Uterus (tissue), 3 donors: ENCODE measurements at regions not wholly inside any gene's neighbourhood (a gene's known extent, or its start where the extent isn't known, plus 50 kb on each side); places are given as distances from the start of the nearest gene placed in this dataset.
"Not testable (repeated sequence)": the region's sequence is repeated elsewhere in the genome, so short reads cannot be mapped to it uniquely, and the experiment has no call there.

ENCODE experiments used
- DNase-seq, 2 donors: peaks; one replicate each; pipeline ENCODE4 v3.0.0-alpha.2; 2019 to 2020
- H3K27ac ChIP-seq, 2 donors: fragments of 200-600 bp; sonication (generic); 1 replicate in 1 of 2; 2 replicates in 1 of 2; pipeline ENCODE4 v1.5.1; 2016 to 2018
- H3K27me3 ChIP-seq, 2 donors: fragments of 200-600 bp; sonication (generic); one replicate each; pipeline ENCODE4 v1.5.1; 2018 to 2019; ENCODE audit warnings: control low read depth in 1 of 2
- H3K36me3 ChIP-seq, 2 donors: fragments of 200-600 bp; sonication (generic); one replicate each; pipeline ENCODE4 v1.5.1; 2019; ENCODE audit warnings: control low read depth in 1 of 2
- H3K4me1 ChIP-seq, 2 donors: fragments of 200-600 bp; sonication (generic); one replicate each; pipeline ENCODE4 v1.5.1; 2018 to 2019; ENCODE audit warnings: control low read depth in 1 of 2
- H3K4me3 ChIP-seq, 2 donors: fragments of 200-600 bp; sonication (generic); 1 replicate in 1 of 2; 2 replicates in 1 of 2; pipeline ENCODE4 v1.5.1; 2018 to 2019; ENCODE audit warnings: mild to moderate bottlenecking in 1 of 2
- H3K9me3 ChIP-seq, 2 donors: fragments of 200-600 bp; sonication (generic); one replicate each; pipeline ENCODE4 v1.5.1; 2019; ENCODE audit warnings: control low read depth in 1 of 2
- POLR2A ChIP-seq, 2 donors: fragments of 450-650 bp; IDR thresholded peaks; one replicate each; pipeline ENCODE4 v1.6.1; 2016; ENCODE audit warnings: antibody characterized with exemption in 2 of 2, mild to moderate bottlenecking in 1 of 2, moderate library complexity in 1 of 2
- intact Hi-C: fragments of 100-400 bp; cut with DNase I; formaldehyde crosslinking; loops from one replicate; pipeline ENCODE4 v1.15.1; 2023; ENCODE audit warnings: low total_unique reads
- TF ChIP-seq, protein P1 (sequence below), 4 experiments: fragments of 200-600 bp in 2 of 4; fragments of 450-650 bp in 2 of 4; sonication (generic) in 2 of 4; IDR thresholded peaks; one replicate each; pipeline ENCODE4 v1.5.1; 2016 to 2019; ENCODE audit warnings: antibody characterized with exemption in 4 of 4, mild to moderate bottlenecking in 2 of 4, moderate library complexity in 1 of 4
- donor health status: DM: yes; HTN: yes; CAD: no.

DNA sequence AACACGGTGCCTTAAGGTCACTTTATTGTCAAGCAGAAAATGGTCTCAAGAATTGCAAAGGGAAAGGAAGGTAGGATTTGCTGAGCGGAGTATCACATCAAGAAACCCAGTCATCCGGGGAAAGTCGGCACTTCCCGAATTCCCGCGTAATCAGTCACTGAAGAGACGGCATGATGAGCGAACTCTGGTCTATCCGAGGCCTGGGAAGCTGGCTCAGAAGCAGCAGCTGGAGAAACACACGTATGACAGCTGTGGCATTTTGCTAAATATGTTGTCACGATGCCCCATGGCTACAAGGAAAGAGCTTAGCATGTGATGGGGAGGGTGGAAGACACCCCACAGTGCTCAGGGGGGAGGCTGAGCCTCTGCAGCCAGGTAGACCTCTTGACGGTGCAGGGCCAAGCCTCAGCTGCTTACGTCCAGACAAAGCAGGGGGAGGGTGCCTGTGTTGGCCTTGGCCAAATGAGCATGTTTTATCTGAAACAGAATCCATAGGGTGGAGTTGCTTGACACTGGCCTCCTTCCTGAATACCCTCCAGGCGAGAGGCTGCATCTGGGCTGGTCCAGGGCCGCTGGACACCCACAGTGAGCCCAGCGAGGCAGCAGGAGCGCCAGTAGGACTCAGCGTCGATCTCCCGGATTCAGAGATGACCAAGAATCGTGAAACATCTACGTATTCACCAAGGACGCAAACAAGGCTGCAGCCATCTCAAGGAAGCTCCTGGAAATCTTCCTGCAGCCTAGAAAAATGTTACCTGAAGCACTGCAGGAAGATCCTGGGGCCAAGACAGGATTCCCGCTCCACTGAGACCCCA, 118.8 kb upstream of the AFDN start:
- TF ChIP-seq POLR2A (IDR thresholded peaks at IDR 0.05), result no peak
- TF ChIP-seq, protein P1, sequence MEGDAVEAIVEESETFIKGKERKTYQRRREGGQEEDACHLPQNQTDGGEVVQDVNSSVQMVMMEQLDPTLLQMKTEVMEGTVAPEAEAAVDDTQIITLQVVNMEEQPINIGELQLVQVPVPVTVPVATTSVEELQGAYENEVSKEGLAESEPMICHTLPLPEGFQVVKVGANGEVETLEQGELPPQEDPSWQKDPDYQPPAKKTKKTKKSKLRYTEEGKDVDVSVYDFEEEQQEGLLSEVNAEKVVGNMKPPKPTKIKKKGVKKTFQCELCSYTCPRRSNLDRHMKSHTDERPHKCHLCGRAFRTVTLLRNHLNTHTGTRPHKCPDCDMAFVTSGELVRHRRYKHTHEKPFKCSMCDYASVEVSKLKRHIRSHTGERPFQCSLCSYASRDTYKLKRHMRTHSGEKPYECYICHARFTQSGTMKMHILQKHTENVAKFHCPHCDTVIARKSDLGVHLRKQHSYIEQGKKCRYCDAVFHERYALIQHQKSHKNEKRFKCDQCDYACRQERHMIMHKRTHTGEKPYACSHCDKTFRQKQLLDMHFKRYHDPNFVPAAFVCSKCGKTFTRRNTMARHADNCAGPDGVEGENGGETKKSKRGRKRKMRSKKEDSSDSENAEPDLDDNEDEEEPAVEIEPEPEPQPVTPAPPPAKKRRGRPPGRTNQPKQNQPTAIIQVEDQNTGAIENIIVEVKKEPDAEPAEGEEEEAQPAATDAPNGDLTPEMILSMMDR (IDR thresholded peaks at IDR 0.05), result no peak

DNA sequence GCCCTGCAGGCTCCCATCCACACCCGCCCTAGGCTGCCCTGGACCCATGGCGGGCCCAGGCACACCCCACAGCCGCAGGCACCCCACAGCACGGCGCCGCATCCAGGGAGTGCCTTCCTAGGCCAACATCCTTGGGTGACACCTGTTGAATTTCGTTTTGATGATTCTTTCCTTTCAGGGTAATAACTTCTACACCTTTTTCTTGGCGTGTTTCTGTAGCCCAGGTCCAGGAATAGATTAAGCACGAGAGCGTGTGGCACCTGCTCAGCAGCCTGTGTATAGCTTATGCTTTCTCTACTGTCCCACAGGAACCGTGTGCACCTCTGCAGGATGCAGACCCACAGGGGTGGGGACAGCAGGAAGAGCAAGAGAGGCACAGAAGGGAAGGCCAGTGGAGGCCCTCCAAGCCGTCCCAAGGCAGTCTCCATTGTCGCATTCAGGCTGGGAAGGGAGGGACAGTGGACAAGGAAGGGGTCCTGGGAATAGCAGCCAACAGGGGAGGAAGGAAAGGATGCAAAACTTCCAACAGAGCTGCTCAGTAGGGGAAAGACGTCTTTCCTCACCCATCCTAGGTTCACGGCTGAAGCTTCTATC, 118.1 kb upstream of the AFDN start:
- TF ChIP-seq POLR2A (IDR thresholded peaks at IDR 0.05), result no peak
- TF ChIP-seq, protein P1 (IDR thresholded peaks at IDR 0.05), result no peak
- intact Hi-C loops, result no loop called here

More for the DNA sequence above, 118.8 kb upstream of the AFDN start:
- intact Hi-C loops, result no loop called here
- Histone ChIP-seq H3K4me3 (no peak overlapping the region), H3K4me1 (no peaks in the 10 kb centered on the region), H3K36me3 (no peaks in the 10 kb centered on the region), H3K27me3 (no peaks in the 10 kb centered on the region), H3K9me3 (no peaks in the 10 kb centered on the region), H3K27ac (no peak overlapping the region)
- no peak for DNase-seq

DNA sequence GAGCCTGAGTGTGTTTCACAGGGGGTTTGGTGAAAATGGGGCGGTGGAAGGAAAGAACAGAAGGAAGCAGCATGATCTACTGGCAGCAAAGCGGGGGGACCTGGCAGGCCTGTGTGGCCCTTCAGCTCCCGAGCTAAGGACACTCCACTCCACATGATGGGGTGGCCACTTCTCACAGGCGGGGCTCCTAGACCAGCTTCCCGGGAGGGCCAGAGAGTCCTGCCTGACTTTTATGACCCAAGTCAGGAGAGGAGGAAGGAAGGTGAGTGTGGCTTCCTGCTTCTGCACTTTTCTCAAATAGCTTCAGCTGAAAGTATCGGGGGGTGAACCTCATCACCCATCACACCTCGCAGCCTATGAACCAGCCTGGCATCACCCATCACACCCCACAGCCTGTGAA, 117.5 kb upstream of the AFDN start:
- H3K4me1 ChIP-seq, result no peaks in the 10 kb centered on the region
- no peaks in the 10 kb centered on the region for H3K27me3 ChIP-seq
- TF ChIP-seq, protein P1 (IDR thresholded peaks at IDR 0.05), result no peak
- TF ChIP-seq POLR2A (IDR thresholded peaks at IDR 0.05), result no peak
- no peak overlapping the region for H3K27ac ChIP-seq
- DNase-seq, result no peak
- no peak overlapping the region for H3K4me3 ChIP-seq
- no peaks in the 10 kb centered on the region for H3K36me3 ChIP-seq
- intact Hi-C loops, result no loop called here
- no peaks in the 10 kb centered on the region for H3K9me3 ChIP-seq

More for the DNA sequence above, 118.1 kb upstream of the AFDN start:
- Histone ChIP-seq H3K4me3 (no peak overlapping the region), H3K27me3 (no peaks in the 10 kb centered on the region), H3K4me1 (no peaks in the 10 kb centered on the region), H3K27ac (no peak overlapping the region), H3K36me3 (no peaks in the 10 kb centered on the region), H3K9me3 (no peaks in the 10 kb centered on the region)
- DNase-seq, result no peak

DNA sequence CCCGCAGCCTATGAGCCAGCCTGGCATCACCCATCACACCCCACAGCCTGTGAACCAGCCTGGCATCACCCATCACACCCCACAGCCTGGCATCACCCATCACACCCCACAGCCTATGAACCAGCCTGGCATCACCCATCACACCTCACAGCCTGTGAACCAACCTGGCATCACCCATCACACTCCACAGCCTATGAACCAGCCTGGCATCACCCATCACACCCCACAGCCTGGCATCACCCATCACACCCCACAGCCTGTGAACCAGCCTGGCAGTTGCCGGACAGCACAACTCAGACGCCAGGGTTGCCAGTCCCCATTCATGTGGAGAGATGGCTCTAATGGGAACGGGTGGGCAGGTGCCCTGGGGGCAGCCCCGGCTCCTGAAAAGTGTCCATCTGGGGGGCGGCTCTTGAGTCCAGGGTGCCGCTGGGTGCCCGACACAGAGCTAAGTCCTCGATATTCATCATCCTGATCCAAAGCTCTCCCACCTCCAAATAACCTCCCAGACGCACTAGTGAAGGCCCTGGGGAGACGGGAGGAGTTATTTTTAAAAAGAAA, 116.9 kb upstream of the AFDN start:
- intact Hi-C loops, H3K4me1 ChIP-seq, H3K4me3 ChIP-seq, H3K9me3 ChIP-seq, H3K27me3 ChIP-seq, H3K36me3 ChIP-seq, DNase-seq, H3K27ac ChIP-seq: not testable (repeated sequence)

DNA sequence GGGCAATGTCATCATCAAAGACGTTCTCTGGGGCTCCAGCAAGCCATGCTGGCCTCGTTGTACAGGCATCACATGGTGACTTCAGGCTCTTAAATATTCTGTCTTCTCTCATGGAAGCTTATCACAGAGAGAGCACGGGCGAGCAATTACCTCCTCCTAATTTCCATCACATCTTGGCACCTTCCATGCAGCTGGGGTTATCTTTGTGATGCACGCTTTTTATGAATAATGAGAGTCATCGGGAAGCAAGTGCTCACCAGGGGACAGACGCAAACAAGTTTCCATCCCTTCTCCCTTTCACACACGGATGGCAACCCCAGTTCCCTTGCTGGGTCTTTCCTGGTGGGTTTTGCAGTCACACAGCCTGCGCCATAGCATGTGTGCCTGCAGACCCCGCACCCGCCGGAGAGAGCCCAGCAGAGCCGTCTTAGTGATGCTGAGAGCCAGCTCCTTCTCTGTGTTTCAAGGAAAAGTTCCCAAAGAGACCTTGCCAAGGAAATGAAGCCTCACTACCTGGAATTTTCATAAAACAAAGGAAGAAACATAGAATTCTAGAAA, 116.3 kb upstream of the AFDN start:
- TF ChIP-seq POLR2A (IDR thresholded peaks at IDR 0.05), result no peak
- TF ChIP-seq, protein P1 (IDR thresholded peaks at IDR 0.05), result no peak
- H3K36me3 ChIP-seq, result no peaks in the 10 kb centered on the region
- H3K4me3 ChIP-seq, result no peak overlapping the region
- H3K9me3 ChIP-seq, result no peaks in the 10 kb centered on the region
- H3K27ac ChIP-seq, result no peak overlapping the region
- H3K27me3 ChIP-seq, result no peaks in the 10 kb centered on the region
- no peak for DNase-seq
- H3K4me1 ChIP-seq, result no peaks in the 10 kb centered on the region
- intact Hi-C loops, result no loop called here
